NT2/D1 (cell line): ENCODE measurements at regions not wholly inside any gene's neighbourhood (a gene's known extent, or its start where the extent isn't known, plus 50 kb on each side); places are given as distances from the start of the nearest gene placed in this dataset.
A peak's percentile ranks its signal among the peaks of the same experiment; 100 is the strongest.

Experiments
- DNase-seq: peaks from one replicate; pipeline ENCODE4 v3.0.0-alpha.2; 2011; ENCODE audit warnings: low read depth, low spot score
- H3K27me3 ChIP-seq: 2 replicates; pipeline ENCODE4 v1.6.0; 2011; ENCODE audit warnings: mild to moderate bottlenecking; ENCODE audit not compliant: insufficient read length, insufficient read depth
- H3K36me3 ChIP-seq: 2 replicates; pipeline ENCODE4 v1.6.1; 2011; ENCODE audit warnings: mild to moderate bottlenecking, low read length, mixed read lengths; ENCODE audit not compliant: insufficient read depth, insufficient read length
- H3K4me1 ChIP-seq: 2 replicates; pipeline ENCODE4 v1.5.1; 2011; ENCODE audit not compliant: insufficient read depth, insufficient read length
- H3K4me3 ChIP-seq: 2 replicates; pipeline ENCODE4 v1.5.1; 2011; ENCODE audit warnings: low read depth; ENCODE audit not compliant: insufficient read length
- H3K9ac ChIP-seq: 2 replicates; pipeline ENCODE4 v1.6.0; 2011; ENCODE audit warnings: low read depth; ENCODE audit not compliant: insufficient read length
- H3K9me3 ChIP-seq: 2 replicates; pipeline ENCODE4 v1.5.1; 2011; ENCODE audit warnings: mild to moderate bottlenecking, low read length; ENCODE audit not compliant: insufficient read depth
- SUZ12 ChIP-seq: IDR thresholded peaks from 2 replicates; pipeline ENCODE4 v1.6.1; 2011; ENCODE audit not compliant: insufficient read length, insufficient read depth; ENCODE audit errors: extremely low read depth
- YY1 ChIP-seq: IDR thresholded peaks from 2 replicates; pipeline ENCODE4 v1.6.1; 2011; ENCODE audit not compliant: insufficient read length, insufficient read depth
- ZNF274 ChIP-seq: IDR thresholded peaks from 2 replicates; pipeline ENCODE4 v1.6.1; 2011; ENCODE audit warnings: mild to moderate bottlenecking, low read depth, low read length

- Histone ChIP-seq H3K27me3 (no peaks in the 10 kb centered on the region), H3K9me3 (peaks cover 11% of the 10 kb centered on the region), H3K4me1 (no peaks in the 10 kb centered on the region), H3K4me3 (no peak overlapping the region), H3K9ac (no peak overlapping the region), H3K36me3 (no peaks in the 10 kb centered on the region)
- DNase-seq: no peak
- TF ChIP-seq ZNF274: no peak
- TF ChIP-seq YY1: no peak
- no peak for TF ChIP-seq SUZ12
Measured at GRCh38 chr16:73205153-73205886, 157.4 kb upstream of the ZFHX3 start.

- peaks cover 11% of the 10 kb centered on the region for H3K9me3 ChIP-seq
- DNase-seq: no peak
- H3K4me1 ChIP-seq: no peaks in the 10 kb centered on the region
- H3K9ac ChIP-seq: no peak overlapping the region
- no peak overlapping the region for H3K4me3 ChIP-seq
- H3K36me3 ChIP-seq: no peaks in the 10 kb centered on the region
- TF ChIP-seq SUZ12: no peak
- no peak for TF ChIP-seq ZNF274
- TF ChIP-seq YY1: no peak
- H3K27me3 ChIP-seq: no peaks in the 10 kb centered on the region
Measured at GRCh38 chr16:73204359-73205152, 156.6 kb upstream of the ZFHX3 start.

GRCh38 chr16:73202161-73202729, 154.3 kb upstream of the ZFHX3 start:
- Histone ChIP-seq H3K27me3 (no peaks in the 10 kb centered on the region), H3K9ac (no peak overlapping the region), H3K4me3 (no peak overlapping the region), H3K9me3 (peaks cover 3% of the 10 kb centered on the region; the same call in 1 of the 2 replicates), H3K36me3 (no peaks in the 10 kb centered on the region), H3K4me1 (no peaks in the 10 kb centered on the region)
- DNase-seq: no peak
- TF ChIP-seq YY1 (no peak), SUZ12 (no peak)

GRCh38 chr16:73199214-73199613, 151.3 kb upstream of the ZFHX3 start:
- TF ChIP-seq YY1 (no peak), ZNF274 (no peak), SUZ12 (no peak)
- Histone ChIP-seq H3K4me1 (no peaks in the 10 kb centered on the region), H3K36me3 (no peaks in the 10 kb centered on the region), H3K4me3 (no peak overlapping the region), H3K9ac (no peak overlapping the region), H3K9me3 (peaks cover 3% of the 10 kb centered on the region; the same call in 1 of the 2 replicates), H3K27me3 (no peaks in the 10 kb centered on the region)
- no peak for DNase-seq

GRCh38 chr16:73198481-73198880, 150.6 kb upstream of the ZFHX3 start:
- H3K9me3 ChIP-seq: peaks cover 3% of the 10 kb centered on the region; the same call in 1 of the 2 replicates
- no peaks in the 10 kb centered on the region for H3K36me3 ChIP-seq
- no peak overlapping the region for H3K9ac ChIP-seq
- no peak for DNase-seq
- no peaks in the 10 kb centered on the region for H3K4me1 ChIP-seq
- no peaks in the 10 kb centered on the region for H3K27me3 ChIP-seq
- H3K4me3 ChIP-seq: no peak overlapping the region
- TF ChIP-seq YY1 (no peak), ZNF274 (no peak), SUZ12 (no peak)

GRCh38 chr16:73197598-73197997, 149.7 kb upstream of the ZFHX3 start:
- DNase-seq: no peak
- H3K9ac ChIP-seq: no peak overlapping the region
- H3K9me3 ChIP-seq: no peaks in the 10 kb centered on the region
- TF ChIP-seq SUZ12 (no peak), YY1 (no peak), ZNF274 (no peak)
- no peaks in the 10 kb centered on the region for H3K4me1 ChIP-seq
- no peak overlapping the region for H3K4me3 ChIP-seq
- H3K36me3 ChIP-seq: no peaks in the 10 kb centered on the region
- no peaks in the 10 kb centered on the region for H3K27me3 ChIP-seq

GRCh38 chr16:73196670-73197069, 148.7 kb upstream of the ZFHX3 start:
- peaks cover 5% of the 10 kb centered on the region for H3K27me3 ChIP-seq
- TF ChIP-seq SUZ12 (no peak), YY1 (no peak), ZNF274 (no peak)
- no peaks in the 10 kb centered on the region for H3K9me3 ChIP-seq
- H3K9ac ChIP-seq: no peak overlapping the region
- no peaks in the 10 kb centered on the region for H3K36me3 ChIP-seq
- H3K4me3 ChIP-seq: no peak overlapping the region
- H3K4me1 ChIP-seq: no peaks in the 10 kb centered on the region
- peak; percentile 77 for DNase-seq
